Activated CD4-positive, alpha-beta T cell treated with anti-CD3 and anti-CD28 coated beads, Interleukin-2, amount 50 U/mL, for 16 hours (primary cell): ENCODE measurements at regions not wholly inside any gene's neighbourhood (a gene's known extent, or its start where the extent isn't known, plus 50 kb on each side); places are given as distances from the start of the nearest gene placed in this dataset.
"Not testable (repeated sequence)": the region's sequence is repeated elsewhere in the genome, so short reads cannot be mapped to it uniquely, and the experiment has no call there.

Source experiments
- DNase-seq: peaks from one replicate; pipeline ENCODE4 v3.0.0-alpha.2; 2020

DNA sequence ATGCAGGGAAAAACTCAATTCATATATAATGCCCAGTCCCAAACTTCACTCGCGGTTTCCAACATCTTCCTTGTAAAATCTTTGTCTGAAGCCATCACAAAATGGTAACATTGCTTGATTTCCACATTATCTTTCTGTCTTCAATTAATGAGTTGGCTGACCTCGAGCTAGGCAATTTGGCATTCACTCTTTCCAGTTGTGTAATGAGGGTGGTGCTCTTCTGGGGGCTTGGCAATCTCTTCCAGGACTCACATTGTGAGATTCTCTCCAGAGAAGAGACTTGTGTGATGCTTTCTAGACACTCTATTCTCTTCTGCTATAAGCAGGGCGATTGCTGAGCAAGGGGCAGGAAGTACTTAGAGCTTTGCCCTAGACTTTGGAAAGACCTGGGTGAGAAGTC is 179.5 kb downstream of the JCAD start:
- no peak for DNase-seq

- DNase-seq, result no peak
Observed at GRCh38 chr10:29878492-29878891, 180.9 kb downstream of the JCAD start.

- no peak for DNase-seq
Observed at GRCh38 chr10:29877793-29878491, 181.4 kb downstream of the JCAD start.

- DNase-seq, result no peak
Observed at GRCh38 chr10:29876008-29876555, 183.3 kb downstream of the JCAD start.

DNA sequence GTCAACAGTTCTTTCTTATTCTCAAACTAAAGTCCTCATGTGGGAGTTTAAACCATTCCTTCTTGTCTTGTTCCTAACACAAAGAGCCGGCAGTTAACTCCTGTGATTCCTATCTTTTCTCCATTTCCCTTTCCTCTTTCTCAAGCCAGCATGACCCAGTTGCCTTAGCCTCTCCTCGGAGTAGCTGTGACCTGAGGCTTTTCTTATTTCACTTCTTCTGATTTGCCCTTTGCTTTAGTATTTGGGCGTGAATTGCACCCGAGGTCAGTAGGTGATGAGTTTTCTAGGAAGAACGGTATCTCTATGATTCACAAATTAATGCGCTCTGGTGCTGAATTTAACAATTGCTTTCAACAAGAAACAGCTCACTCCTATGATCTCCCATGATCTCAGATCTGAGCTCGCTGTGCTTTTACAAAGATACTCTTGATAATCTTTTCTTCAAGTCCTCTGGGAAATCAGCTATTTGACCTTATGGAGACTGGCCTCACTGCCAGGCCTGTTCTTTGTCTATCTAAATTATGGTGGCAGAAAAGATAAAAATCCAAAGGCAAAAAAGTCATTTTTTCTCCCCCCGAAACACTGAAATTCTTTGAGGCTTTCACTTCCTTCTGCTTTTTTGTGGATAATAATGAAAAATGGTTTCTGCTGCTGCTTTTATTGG is 184.6 kb downstream of the JCAD start:
- DNase-seq, result no peak

DNA sequence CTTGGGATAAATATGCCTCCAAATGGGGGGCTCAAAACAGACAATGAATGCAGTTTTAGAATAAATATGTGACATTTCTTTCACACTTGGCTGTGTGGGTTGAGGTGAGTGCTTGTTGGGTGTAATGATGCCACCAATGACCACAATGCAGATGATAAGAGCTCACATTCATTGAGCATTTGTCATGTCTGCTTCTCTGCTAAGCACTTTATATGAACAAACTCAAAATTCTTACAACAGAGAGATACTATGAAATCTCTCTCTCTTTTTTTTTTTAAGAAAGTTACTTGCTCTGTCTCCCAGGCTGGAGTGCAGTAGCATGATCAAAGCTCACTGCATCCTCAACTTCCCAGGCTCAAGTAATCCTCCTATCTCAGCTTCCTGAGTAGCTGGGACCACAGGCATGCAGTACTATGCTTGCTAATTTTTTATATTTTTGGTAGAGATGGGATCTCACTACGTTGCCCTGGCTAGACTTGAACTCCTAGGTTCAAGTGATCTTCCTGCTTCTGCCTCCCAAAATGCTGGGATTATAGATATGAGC is 185.4 kb downstream of the JCAD start:
- DNase-seq, result no peak

DNA sequence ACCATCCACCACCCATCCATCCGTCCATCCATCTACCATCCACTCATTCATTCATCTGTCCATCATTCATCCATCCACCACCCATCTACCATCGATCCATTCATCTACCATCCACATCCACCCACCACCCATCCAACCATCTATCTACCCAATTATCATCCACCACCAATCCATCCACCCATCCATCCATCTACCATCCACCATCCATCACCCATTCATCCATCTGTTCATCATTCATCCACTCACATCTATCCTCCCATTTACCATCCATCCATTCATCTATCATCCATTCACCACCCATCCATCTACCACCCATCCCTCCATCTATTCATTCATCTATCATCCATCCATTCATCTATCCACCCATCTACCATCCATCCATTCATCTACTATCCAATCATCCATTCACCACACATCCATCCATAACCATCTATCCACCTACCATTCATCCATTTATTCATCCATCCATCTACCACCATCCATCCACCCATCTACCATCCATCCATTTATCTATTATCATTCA is 188.8 kb downstream of the JCAD start:
- DNase-seq, result no peak

DNA sequence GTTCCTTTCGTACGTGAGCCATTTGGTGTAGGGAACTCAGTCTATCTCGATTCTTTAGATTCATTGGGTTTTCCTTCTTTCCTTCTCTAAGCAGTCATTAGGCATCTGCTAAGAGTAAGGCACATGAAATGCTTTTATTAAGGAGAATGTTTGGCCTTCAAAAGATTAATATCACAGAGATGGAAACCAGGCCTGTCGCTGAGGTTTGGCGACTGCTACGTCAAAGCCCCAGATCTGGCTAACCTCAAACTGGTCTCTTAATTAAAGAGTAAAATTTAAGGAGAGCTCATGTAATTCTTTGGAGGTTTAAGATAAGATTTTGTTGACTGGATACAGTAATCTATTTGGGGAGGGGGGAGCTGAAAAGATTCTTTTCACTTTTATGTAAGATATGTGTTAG is 189.8 kb downstream of the JCAD start:
- DNase-seq, result no peak

GRCh38 chr10:29866356-29866755 is 193.0 kb downstream of the JCAD start:
- DNase-seq, result no peak

- DNase-seq, result no peak
Observed at GRCh38 chr10:29865700-29866355, 193.6 kb downstream of the JCAD start.

DNA sequence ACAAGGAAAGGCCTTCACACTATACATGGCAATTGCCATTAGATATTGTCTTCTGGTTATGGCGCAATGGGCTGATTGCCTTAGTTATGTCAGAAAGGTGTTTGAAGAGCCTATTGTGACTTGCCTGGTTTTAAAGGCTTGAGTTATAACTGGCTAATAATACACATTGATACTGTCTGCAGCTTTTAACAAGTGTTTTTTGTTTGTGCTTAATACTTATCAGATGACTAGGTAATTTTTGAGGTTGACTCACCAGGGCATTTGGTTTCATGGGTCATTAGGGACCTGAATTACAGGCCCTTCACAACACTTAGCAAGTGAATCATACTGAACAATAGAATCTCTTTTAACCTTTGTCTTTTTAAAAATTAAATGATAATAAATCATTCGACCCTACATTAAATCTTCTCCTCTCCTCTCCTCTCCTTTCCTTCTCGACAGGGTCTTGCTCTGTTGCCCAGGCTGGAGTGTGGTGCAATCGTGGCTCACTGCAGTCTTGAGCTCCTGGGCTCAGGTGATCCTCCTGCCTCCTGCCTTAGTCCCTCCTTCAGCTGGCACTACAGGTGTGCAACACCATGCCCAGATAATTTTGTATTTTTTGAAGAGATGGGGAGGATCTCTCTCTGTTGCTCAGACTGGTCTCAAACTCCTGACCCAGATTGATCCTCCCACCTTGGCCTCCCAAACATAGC is 196.3 kb downstream of the JCAD start:
- DNase-seq, result no peak

- DNase-seq, result no peak
Observed at GRCh38 chr10:29861811-29862505, 197.4 kb downstream of the JCAD start.

- DNase-seq, result not testable (repeated sequence)
Observed at GRCh38 chr10:29861231-29861630, 198.2 kb downstream of the JCAD start.

- peak; percentile 3 for DNase-seq
Observed at GRCh38 chr10:29860166-29860565, 199.2 kb downstream of the JCAD start.

DNA sequence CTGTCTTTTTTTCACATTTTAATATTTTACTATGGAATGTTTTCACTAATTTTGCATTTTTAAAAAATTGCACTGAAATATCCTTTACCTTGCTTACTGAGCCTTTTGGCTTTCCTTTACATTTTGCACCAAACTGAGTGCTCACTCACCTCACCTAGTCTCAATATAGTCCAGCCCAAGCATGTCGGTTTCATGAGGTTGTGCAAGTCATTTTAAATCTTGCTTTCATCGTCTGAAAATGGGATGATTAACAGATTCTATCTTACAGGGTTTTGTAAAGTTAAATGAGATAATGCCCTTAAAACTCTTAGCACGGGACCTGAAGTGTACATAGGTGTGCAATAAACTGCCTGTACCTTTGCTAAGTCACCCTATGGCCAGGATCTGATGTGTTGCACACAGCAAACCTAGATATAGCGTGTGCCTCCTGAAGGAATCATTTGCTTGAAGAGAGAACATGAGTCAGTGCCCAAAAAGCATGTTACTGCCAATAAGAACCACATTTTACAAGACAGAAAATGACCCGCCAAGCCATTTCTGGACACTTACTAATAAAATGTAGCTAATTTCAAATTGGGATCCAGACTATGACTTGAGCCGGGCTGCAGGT is 199.8 kb downstream of the JCAD start:
- DNase-seq, result no peak

DNA sequence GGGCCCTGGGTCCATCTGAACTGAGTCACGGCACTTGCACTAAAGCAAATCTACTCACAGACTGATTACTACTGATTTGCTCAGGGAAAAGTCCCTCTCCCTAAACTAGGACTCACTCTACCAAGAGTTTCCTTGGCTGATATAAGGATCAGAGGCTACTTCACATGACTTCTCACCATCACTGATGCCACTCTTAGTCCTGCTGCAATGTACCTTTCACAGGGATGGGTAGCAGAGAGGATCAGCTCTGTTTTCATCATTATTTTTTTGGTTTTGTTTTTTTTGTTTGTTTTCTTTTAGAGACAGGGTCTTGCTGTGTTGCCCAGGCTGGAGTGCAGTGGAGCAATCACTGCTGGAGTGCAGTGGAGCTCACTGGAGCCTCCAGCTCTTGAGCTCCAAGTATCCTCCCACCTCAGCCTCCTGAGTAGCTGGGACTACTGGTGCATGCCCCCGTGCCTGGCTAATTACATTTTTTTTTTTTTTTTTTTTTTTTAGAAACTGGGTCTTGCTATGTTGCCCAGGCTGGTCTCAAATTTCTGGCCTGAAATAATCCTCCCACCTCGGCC is 200.6 kb downstream of the JCAD start:
- no peak for DNase-seq

- DNase-seq, result no peak
Observed at GRCh38 chr10:29857843-29858701, 201.3 kb downstream of the JCAD start.

DNA sequence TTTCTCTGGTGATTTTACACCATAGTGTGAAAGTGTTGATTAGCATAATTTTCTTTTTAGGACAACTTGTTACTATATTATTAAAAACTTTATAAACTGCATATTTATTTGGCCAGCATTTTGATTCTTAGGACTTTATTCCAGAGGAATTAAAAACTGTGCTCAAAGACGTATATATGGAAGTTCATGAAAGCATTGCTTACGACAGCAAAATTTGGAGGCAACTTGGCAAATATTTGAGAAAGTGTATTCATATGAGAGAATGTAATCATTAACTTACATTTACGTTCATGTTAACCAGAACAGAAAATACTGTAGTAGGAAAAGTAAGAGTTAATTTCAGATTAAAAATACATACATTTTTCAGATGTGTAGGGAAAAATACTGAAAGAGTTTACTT is 203.1 kb downstream of the JCAD start:
- no peak for DNase-seq

DNA sequence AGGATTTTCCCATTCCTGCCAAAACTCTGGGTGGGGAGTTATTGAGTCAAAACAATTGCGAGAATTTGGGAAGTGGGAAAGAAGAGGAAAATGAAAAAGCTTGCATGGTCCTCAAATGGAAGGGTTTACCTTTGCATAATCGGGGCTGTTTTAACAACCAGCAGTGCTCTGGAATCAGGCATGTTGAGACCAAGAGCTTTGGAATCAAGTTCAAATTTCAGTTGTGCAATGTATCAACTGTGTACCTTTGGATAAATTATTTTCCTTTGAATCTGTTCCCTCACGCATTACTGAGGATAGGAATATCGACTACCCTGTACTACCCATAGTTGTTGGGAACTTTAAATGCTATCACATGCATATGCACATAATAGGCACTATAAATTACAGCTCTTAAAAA is 205.5 kb downstream of the JCAD start:
- DNase-seq, result no peak

DNA sequence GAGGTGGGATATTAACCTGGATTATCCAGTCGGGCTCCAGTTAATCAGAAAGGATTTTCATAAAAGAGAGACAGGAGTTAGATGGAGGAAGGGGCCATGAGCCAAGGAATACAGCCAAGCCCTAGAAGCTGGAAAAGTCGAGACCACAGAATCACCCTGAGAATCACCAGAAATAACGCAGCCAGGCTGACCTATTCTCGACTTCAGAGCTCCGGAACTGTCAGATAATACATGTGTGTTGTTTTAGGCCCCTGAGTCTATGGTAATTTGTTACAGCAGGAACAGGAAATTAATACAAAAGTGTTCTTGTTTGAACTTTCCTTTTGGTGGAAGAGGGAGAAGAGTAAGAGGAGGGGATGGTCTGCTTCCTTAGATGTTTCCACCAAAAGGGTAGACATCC is 208.1 kb downstream of the JCAD start:
- DNase-seq, result no peak
